HCT116 (cell line): ENCODE measurements at regions not wholly inside any gene's neighbourhood (a gene's known extent, or its start where the extent isn't known, plus 50 kb on each side); places are given as distances from the start of the nearest gene placed in this dataset.
A peak's percentile ranks its signal among the peaks of the same experiment; 100 is the strongest.
"Not testable (repeated sequence)": the region's sequence is repeated elsewhere in the genome, so short reads cannot be mapped to it uniquely, and the experiment has no call there.

Experiments used
- EZH2phosphoT487 ChIP-seq: fragments of 200-600 bp; IDR thresholded peaks from 2 replicates; pipeline ENCODE4 v1.6.1; 2018; ENCODE audit warnings: antibody characterized with exemption, borderline replicate concordance
- POLR2A ChIP-seq: IDR thresholded peaks from 2 replicates; pipeline ENCODE4 v1.7.0; 2011; ENCODE audit warnings: borderline replicate concordance; ENCODE audit not compliant: insufficient read depth, insufficient read length; ENCODE audit errors: extremely low read depth
- POLR2AphosphoS5 ChIP-seq: IDR thresholded peaks from 2 replicates; pipeline ENCODE4 v1.6.1; 2011; ENCODE audit warnings: mild to moderate bottlenecking, low read depth, low read length, moderate library complexity
- RAD21 ChIP-seq: IDR thresholded peaks from 2 replicates; pipeline ENCODE4 v1.6.1; 2012; ENCODE audit warnings: low read depth, mild to moderate bottlenecking
- SP1 ChIP-seq: IDR thresholded peaks from 2 replicates; pipeline ENCODE4 v1.6.1; 2012; ENCODE audit warnings: low read depth
- YY1 ChIP-seq: IDR thresholded peaks from 2 replicates; pipeline ENCODE4 v1.6.1; 2011; ENCODE audit warnings: low read length, low read depth, moderate library complexity, mild to moderate bottlenecking; ENCODE audit not compliant: insufficient replicate concordance; ENCODE audit errors: extremely low read depth
- TF ChIP-seq, protein P1 (sequence below), 3 experiments: fragments of 200-600 bp in 1 of 3; sonication (generic) in 1 of 3; IDR thresholded peaks in 2 of 3; conservative IDR thresholded peaks in 1 of 3; 2 replicates each; pipeline ENCODE4 v1.5.1; 2012 to 2017; ENCODE audit warnings: low read depth in 2 of 3, low read length in 2 of 3, antibody characterized with exemption in 1 of 3, borderline replicate concordance in 1 of 3, control low read depth in 1 of 3, mild to moderate bottlenecking in 1 of 3, mixed read lengths in 1 of 3, mixed run types in 1 of 3, moderate library complexity in 1 of 3; ENCODE audit not compliant: insufficient read depth in 1 of 3
- TF ChIP-seq, protein P2 (sequence below): IDR thresholded peaks from 2 replicates; pipeline ENCODE4 v1.6.1; 2012

DNA sequence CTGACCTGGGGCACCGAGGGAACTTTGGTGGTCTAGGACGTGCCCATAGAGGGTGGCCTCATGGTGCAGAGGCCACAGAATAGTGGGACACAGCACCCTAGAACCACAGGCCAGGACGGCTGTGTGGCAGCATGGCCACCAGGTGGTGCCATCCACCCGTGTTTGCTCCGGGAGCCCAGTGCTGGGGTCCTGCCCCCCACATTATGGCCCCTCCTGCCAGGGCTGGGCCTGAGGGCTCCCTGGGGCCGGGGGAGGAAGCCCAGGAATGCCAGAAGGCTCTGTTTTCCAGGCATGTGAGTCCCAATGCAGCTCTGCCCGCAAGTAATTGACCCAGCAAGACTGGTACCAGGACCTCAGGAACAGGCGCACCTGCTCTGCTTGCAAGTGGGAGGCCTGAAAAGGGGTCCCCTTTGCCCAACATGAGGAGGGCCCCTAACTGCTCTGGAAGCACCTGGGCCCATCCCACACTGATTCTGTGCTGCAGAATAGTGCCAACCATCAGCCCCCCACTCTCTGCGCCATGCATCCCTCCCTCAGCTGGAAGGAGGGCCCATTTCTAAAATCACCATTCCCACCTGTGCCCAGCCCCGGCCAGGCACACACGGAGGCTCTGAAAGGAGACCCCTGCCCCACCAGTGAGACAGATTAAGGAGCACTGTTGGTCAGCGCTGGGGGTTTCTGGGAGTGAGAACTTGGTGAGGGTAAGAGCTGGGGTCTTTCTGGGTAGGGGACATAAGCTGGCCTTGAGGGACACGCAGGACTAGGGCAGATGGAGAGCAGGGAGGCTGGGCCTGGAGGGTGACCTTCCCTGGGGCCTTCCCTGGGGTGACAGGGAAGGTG is 174.4 kb downstream of the TBC1D2B start:
- not testable (repeated sequence) for TF ChIP-seq YY1, POLR2A, EZH2phosphoT487, POLR2AphosphoS5, SP1
- TF ChIP-seq, protein P1, sequence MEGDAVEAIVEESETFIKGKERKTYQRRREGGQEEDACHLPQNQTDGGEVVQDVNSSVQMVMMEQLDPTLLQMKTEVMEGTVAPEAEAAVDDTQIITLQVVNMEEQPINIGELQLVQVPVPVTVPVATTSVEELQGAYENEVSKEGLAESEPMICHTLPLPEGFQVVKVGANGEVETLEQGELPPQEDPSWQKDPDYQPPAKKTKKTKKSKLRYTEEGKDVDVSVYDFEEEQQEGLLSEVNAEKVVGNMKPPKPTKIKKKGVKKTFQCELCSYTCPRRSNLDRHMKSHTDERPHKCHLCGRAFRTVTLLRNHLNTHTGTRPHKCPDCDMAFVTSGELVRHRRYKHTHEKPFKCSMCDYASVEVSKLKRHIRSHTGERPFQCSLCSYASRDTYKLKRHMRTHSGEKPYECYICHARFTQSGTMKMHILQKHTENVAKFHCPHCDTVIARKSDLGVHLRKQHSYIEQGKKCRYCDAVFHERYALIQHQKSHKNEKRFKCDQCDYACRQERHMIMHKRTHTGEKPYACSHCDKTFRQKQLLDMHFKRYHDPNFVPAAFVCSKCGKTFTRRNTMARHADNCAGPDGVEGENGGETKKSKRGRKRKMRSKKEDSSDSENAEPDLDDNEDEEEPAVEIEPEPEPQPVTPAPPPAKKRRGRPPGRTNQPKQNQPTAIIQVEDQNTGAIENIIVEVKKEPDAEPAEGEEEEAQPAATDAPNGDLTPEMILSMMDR (IDR thresholded peaks at IDR 0.05 in 2 of 3, conservative IDR thresholded peaks at IDR 0.05 in 1 of 3; ENCODE audit: borderline replicate concordance in 1 of 3, insufficient read depth in 1 of 3, low read depth in 2 of 3, low read length in 2 of 3) = peak; percentile 56 to 88 (median 82)
- TF ChIP-seq, protein P2, sequence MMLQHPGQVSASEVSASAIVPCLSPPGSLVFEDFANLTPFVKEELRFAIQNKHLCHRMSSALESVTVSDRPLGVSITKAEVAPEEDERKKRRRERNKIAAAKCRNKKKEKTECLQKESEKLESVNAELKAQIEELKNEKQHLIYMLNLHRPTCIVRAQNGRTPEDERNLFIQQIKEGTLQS = not testable (repeated sequence)
- peak; percentile 73 for TF ChIP-seq RAD21
